Left renal pelvis (tissue), 4 donors: ENCODE measurements at regions not wholly inside any gene's neighbourhood (a gene's known extent, or its start where the extent isn't known, plus 50 kb on each side); places are given as distances from the start of the nearest gene placed in this dataset.
"Not testable (repeated sequence)": the region's sequence is repeated elsewhere in the genome, so short reads cannot be mapped to it uniquely, and the experiment has no call there.

ENCODE experiments used
- DNase-seq, 4 donors: peaks; one replicate each; pipeline ENCODE4 v3.0.0-alpha.2; 2013; ENCODE audit warnings: low read depth in 4 of 4, low spot score in 3 of 4

DNA sequence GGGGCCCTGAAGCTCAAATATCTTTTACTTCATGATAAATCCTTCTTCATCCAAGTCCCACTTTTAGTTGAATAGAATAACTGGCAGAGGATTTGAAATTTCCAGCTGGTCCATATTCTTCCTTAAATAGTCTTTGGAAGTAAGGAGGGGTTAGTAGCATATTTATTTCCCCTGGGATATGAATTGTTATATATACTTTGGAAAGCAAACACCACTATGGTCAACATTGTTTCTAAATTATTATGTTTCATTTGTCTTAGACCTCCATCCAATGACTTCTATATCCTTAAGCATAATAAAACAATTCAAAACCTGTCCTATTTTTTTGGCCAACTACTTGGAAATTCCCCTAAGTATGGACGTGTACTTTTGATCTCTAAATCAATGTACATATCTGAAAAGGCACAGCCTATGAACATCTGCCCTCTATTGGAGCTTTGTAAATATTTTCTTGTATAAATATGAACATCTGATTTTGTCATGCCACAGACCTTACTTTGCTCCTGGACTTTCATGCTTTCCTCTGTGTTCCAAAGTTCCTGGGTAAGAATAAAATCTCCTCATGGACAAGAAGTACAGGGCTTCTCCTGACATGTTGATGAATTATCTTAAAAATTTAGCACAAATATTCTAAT, 1212.0 kb downstream of the GALC start:
- DNase-seq = no peak

DNA sequence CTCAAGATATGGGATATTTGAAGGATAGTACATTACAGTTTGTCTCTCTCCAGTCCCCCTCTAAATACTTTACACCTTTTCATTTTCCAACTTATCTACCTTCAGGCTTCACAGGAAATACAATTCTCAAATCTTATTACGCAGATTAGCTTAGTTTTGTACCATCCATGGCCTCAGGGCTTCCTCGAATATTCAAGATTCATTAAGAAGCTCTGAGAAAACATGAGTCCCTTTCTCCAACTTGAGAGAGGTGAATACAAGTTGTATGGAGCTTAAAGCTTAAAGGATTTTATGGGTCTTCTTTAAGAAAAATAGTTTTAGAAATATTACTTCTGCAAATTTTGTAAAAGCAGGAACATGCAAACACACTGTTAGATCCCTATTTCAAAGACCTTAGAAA, 1212.5 kb downstream of the GALC start:
- DNase-seq = no peak

DNA sequence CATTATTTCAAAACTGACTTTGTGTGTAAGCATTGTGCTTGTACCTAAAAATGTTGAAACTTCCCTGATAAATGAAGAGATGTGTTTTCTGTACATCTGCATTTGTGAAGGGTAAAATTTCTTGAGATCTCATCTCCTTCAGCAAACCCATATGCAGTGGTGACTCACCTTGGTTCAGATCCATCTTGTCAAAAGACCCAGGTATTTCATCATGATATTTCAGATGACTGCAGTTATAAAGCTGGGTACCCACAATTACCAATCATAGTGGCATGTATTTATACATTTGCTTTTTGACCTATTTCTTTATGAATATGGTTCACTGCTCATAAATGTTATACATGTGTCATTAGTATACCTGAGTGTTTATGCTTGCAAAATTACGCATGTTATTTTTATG, 1213.6 kb downstream of the GALC start:
- DNase-seq = no peak

DNA sequence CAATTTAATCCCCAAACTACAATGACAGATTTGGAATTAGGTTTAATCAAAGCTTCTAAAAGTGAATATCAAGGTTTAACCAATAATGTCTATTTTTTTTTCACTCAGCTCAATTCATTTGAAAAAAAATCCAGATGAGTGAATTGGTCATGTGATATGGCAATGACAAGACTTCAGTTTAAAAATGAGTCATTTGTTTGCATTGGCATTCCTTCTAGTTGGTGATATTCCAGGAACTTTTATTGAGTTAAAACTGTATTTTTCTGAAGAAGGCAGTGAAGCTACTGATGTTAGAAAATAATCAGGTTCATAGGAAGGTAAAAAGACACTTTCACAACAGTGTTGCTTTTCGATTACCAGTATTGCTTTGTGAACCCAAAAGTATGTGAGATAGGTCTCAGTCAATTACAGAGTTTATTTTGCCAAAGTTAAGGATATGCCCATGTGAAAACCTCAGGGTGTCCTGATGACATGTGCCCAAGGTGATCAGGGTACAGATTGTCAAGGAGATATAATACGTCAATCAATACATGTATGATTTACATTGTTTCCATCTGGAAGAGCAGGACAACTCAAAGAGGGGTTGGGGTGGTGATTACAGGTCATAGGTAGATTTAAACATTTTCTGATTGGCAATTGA, 1214.9 kb downstream of the GALC start:
- DNase-seq = no peak

DNA sequence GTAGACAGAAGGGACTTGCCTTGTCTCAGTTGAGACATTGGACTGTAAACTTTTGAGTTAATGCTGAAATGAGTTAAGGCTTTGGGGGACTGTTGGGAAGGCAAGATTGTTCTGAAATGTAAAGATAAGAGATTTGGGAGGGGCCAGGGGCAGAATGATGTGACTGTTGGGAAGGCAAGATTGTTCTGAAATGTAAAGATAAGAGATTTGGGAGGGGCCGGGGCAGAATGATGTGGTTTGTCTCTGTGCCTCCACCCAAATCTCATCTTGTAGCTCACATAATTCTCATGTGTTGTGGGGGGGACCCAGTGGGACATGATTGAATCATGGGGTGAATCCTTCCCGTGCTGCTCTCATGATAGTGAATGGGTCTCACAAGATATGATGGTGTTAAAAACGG, 1217.1 kb downstream of the GALC start:
- not testable (repeated sequence) for DNase-seq

DNA sequence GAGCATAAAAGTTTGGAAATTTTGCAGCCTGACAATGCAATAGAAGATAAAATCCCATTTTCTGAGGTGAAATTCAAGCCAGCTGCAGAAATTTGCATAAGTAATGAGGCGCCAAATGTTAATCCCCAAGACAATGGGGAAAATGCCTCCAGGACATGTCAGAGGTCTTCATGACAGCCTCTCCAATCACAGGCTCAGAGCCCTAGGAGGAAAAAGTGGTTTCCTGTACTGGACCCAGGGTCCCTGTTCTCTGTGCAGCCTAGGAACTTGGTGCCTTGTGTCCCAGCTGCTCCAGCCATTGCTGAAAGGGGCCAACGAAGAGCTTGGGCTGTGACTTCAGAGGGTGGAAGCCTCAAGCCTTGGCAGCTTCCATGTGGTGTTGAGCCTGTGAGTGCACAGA, 1218.1 kb downstream of the GALC start:
- no peak for DNase-seq

DNA sequence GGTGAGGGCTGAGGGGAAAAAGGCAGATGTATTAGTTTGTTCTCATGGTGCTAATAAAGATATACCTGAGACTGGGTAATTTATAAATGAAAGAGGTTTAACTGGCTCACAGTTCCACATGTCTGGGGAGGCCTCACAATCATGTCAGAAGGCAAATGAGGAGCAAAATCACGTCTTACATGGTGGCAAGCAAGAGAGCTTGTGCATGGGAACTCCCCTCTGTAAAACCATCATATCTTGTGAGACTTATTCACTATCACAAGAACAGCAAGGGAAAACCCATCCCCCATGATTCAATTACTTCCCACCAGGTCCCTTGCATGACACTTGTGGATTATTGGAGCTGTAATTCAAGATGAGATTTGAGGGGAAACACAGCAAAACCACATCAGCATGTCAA, 1220.9 kb downstream of the GALC start:
- no peak for DNase-seq

DNA sequence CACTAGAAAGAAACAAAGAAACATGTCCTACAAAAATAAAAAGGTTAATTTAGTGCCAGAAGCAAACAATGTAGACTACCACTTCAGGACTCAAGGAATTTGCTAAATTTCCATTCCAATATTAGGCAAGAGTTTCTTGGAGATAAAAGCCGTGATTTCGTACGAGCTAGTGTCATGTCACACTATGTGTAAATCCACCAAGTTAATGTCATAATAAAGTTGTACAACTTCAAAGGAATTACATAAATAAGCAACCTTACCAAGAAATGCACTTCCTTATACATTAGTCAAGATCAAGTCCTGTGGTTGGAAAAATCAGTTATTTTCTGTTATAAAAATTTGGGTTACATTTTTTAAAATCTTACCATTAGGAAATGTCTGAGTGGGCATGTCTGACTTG, 1222.8 kb downstream of the GALC start:
- DNase-seq = no peak

DNA sequence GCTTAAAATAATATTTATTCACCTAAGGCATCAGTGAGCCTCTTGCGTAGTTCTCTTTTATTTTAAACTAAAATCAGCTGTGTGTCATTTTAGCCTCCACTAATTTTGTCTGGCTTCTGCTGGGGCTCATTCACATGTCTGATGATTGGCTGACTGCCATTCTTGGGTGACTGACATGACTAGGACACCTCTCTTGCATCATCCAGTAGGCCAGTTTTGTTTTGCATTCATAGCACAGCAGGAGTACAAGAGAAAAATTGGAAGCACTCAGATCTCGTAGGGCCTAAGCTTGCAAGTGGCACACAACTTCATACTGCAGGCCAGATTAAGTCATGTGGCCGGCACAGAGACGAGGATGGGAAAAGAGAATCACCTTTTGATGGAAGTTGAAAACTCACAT, 1226.5 kb downstream of the GALC start:
- no peak for DNase-seq

DNA sequence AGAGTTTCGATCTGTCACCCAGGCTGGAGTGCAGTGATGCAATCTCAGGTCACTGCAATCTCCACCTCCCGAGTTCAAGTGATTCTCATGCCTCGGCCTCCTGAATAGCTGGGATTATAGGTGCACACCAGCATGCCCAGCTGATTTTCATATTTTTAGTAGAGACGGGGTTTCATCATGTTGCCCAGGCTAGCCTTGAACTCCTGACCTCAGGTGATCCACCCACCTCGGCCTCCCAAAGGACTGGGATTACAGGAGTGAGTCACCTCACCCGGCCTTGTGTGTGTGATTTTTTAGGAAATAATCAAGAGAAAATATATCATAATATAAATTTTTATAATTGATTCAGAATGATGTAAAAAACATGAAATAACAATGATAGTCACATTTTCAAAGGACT, 1231.4 kb downstream of the GALC start:
- no peak for DNase-seq

DNA sequence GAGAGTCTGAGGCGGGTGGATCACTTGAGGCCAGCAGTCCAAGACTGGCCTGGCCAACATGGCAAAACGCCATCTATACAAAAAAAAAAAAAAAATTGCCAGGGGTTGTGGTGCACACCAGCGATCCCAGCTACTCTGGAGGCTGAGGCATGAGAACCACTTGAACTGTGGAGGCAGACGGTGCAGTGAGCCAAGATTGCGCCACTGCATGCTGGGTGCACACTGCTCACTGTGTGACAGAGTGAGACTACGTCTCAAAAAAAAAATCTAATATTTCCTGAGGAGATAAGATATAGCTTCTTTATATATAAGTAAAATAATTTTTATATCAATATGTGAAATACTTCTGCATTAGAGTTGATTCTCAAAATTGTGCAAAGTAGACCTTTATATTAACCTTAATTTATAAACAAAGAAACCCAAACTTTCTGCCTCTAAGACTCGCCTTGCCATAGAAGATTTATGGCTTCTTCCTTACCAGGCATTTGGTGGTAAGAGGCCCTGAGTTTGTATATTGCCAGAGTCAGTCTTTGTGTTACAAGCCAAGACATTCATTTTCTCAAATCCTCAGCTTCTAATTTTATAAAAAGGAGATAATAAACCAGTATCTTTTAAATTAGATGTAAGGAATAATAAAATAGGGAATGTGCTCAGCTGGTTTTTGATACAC, 1226.7 kb downstream of the FLRT2 start:
- DNase-seq = no peak

DNA sequence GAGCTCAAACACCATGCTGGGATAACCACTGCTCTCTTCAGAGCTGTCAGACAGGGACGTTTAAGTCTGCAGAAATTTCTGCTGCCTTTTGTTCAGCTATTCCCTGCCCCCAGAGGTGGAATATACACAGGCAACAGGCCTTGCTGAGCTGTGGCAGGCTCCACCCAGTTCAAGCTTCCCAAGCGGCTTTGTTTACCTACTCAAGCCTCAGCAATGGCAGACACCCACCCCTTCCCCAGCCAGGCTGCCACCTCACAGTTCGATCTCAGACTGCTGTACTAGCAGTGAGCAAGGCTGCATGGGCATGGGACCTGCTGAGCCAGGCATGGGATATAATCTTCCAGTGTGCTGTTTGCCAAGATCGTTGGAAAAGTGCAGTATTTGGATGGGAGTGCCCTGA, 1220.5 kb downstream of the FLRT2 start:
- DNase-seq = not testable (repeated sequence)

DNA sequence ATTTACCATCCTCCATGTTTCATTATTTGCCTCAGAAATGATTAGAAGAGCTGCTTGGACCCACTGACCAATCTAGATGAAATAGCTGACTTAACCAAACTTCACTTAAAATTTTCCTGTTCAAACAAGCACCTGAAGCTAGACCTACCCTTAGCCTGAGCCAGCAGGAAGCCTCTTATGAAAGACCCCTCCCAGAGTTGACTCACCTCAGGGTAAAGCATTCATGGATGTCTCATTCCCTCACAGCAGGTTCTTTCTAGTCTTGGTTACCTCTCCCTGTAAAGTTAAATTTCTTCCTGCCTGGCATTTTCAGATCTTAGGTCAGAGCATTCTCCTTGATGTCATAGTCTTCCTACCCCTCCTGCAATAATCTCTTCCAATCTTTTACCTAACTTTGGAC, 1209.8 kb downstream of the FLRT2 start:
- no peak for DNase-seq

DNA sequence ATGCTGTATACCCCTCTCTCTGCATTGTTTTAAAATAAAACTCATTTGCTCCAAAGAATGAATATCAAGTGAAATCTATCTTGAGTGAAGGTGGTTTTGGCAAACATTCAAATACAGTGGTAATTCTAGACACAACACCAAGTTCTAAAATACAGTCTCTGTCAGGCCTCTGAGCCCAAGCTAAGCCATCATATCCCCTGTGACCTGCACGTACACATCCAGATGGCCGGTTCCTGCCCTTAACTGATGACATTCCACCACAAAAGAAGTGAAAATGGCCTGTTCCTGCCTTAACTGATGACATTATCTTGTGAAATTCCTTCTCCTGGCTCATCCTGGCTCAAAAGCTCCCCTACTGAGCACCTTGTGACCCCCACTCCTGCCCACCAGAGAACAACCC, 1201.5 kb downstream of the FLRT2 start:
- DNase-seq = not testable (repeated sequence)

DNA sequence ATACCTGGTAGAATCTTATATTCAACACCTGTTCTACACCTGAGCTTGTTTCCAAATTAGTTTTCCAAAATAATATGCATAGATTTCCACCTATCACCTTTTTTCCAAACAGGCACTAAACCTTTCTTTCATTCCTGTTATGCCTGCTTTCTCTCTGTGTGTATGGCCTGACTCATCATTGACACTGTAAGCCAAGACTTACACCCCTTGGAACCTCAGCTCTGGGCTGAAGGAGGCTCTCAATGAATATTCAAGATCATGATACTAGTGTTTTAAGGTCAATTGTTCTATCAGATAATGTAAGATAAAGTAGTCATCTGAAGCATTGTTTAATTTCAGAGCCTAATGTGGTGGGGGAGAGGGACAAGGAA, 1193.3 kb downstream of the FLRT2 start:
- no peak for DNase-seq

DNA sequence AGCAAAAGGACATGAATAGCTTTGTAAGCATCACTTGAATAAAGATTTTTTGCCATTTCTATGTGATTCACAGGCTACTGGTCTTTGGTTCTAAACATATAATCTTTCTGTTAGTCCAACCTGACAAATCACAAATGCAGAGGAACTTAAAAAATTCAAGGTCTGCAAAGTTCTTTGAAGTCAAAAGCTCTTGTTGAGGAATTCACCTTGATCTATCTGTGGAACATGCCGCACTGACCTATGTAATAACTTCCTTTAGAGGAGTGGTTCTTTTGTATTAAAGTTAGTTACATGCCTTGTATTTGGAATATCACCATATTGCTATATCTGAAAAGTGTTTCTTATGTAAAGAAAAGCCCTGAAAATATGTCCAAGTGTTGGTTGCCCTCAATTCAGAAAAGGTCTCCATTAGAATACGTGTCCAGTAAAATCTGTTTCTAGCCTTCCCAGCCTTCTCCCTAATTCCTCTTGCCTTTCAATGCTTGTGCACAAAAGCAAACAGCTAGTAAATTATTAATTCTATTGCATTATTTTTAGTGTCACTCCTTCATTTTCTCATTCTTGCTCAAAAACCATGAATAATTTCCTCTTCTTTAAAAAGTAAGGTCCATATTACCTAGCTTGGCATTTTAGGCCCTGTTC, 1192.8 kb downstream of the FLRT2 start:
- DNase-seq = no peak

DNA sequence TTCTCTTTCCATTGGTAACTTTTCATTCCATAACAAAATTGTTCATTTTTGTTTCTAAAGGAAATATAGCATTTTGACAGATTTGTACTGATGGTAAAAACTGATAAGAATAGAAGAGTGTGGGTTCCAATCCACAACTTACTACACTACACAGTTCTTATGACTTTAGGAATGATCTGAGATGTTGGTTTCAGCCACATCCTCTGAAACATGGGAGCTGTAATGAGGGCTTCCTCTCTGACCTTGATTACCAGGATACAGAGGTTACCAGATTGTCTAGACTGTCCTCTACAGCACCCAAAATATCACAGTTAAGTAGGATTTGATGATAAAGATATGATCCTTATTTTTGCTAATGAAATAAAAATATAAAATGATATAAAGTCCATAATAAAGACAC, 1184.6 kb downstream of the FLRT2 start:
- DNase-seq = no peak

DNA sequence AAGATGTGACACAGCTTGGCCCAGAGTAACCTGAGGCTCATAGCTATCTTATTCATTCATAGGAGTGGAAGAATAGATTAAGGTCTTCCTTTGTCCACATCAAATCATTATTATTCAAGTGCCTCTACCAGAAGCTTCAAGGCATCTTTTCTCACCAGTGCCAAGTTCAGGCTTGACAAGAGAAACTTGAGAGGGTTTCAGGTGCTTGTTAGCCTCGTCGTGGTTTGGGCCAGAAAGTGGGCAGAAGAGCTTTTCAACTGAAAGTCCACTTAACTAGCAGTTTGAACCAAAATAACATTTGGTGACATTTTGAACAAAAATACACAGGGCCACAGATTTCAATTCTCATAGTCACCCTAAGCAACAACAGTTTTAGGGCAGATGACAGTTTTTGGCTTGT, 1184.2 kb downstream of the FLRT2 start:
- no peak for DNase-seq

DNA sequence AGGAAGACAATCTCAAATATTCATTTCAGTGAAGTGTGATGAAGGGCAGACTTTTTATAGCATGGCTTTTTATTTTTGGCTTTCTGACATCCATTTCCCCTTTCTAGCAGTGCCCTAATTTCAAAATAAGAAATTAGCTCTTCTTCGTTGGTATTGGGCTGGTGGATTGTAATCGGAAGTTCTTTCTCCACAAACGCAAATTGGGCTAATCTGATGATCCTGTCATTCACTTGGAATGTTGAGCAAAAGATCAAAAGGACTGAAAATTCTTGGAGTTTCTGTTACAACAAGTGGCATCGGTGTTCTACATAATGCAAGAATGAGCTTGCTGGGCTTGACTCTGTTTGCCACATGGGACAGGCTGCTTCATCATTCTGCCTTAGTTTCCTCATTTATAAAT, 1182.8 kb downstream of the FLRT2 start:
- no peak for DNase-seq

DNA sequence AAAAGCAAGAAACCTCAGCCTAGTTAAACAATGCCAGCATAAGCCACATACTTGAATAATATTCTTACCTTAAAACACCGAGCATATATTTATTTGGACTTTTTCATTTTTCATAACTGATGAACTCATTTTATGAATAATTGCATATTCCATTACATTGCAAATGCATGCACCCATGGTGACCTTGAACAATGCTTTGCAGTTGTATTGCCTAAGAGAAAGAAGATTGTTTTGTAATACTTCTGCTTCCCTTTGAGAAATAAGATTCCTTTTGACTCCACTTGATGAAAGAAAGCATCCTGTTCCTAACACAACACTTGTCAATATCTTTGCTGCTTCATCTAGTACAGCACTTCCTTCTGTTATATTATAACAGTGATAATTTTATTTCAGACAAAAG, 1182.2 kb downstream of the FLRT2 start:
- no peak for DNase-seq

DNA sequence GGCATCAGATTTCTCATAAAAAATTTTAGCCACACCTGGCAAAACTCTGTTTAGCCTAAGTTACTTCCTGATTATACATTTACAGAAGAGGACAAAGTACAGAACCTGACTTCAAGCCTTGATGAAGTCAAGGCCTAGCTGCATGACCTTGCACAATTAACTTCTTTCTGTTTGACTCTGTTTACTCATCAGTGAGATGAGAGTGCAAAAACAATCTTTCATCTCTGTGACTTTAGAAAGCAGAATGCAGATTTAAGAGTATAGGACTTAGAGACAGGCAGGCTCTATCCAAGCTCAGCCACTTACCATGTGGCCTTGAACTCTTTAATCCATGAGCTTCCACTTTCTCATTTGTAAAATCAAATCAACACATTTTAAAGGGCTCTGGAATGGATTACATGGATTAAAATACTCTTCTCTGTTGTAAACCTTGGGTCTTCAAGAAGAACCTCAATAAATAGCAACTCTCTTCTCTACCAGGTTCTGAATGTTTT, 1178.9 kb downstream of the FLRT2 start:
- no peak for DNase-seq

DNA sequence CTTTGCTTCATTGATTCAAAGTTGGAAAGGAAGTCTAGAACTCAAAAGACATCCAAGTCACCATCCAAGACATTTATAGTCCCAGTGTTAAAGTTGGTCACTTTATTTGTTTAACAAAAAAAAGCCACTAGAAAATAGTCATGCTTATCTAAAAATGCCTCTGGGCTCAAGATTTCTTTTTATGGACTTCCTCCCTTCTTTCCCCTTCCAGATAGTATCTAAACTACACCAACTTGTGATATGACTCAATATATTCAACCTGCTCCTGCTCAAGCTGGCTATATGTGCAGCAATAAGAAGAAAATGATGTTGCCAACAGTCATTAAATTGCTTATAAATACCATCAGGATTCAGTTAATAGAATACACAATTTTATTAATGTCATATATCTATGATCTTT, 1177.1 kb downstream of the FLRT2 start:
- no peak for DNase-seq
